EH (cell line): ENCODE measurements at regions not wholly inside any gene's neighbourhood (a gene's known extent, or its start where the extent isn't known, plus 50 kb on each side); places are given as distances from the start of the nearest gene placed in this dataset.
"Not testable (repeated sequence)": the region's sequence is repeated elsewhere in the genome, so short reads cannot be mapped to it uniquely, and the experiment has no call there.

Experiments used
- DNase-seq: peaks from one replicate; pipeline ENCODE4 v3.0.0-alpha.2; 2015; ENCODE audit warnings: low read depth

DNA sequence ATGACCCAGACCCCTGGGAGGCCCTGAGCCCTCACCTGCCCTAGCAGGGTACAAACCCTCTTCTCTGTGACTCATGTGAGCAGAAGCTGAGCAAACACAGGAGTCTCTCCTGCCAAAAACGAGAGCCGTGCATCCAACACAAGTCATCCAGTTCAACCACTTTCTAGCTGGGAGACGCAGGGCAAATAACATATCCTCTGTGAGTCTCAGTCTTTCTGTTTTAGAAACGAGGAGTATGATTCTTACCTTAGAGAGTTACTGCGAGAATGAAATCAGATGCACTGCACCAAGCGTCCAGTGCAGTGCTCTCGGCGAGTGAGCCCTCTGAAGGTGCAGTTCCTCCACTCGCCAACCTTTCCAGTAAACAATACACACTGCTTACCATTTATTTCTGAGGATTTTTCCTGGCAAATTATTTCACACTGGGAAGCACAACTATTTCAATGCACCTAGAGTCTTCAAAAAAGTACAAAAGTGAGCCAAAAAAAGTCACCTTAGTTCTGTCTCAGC, 331.8 kb upstream of the MYT1L start:
- no peak for DNase-seq

DNA sequence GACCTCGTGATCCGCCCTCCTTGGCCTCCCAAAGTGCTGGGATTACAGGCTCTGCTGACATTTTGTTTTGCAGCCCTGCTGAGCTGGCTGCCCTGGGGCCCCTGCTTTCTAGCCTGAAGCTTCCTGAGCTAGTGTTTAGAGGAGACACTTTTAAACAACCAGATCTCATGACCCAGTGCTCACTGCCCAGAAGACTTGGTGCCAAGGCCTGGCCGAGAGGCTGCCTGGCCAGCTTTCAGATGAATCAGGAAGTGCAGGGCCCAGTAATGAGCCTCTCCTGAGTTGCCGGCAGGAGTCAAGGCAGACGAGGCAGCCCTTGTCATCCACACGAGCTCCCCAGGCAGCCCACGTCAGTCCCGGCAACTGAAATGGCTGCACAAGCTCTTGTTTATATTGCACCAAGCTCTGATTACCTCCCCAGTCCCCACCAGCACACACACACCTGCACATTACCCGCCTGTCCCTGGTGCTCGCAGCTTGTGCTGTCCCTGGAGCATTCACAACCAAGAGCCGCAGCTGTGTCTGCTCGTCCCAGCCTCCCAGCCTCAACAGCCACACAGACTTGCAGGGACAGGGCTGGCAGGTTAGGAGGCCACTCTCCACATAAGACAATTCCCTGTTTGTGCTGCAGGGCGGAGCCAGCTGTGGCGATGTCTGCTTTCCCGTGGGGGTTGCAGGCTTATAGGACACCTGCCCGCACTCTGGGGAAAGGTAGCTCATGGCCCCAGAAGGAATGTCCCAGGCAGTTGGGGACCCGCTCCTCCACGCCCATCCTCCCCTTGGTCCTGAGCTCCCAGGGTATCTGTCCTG, 331.2 kb upstream of the MYT1L start:
- DNase-seq, result no peak

DNA sequence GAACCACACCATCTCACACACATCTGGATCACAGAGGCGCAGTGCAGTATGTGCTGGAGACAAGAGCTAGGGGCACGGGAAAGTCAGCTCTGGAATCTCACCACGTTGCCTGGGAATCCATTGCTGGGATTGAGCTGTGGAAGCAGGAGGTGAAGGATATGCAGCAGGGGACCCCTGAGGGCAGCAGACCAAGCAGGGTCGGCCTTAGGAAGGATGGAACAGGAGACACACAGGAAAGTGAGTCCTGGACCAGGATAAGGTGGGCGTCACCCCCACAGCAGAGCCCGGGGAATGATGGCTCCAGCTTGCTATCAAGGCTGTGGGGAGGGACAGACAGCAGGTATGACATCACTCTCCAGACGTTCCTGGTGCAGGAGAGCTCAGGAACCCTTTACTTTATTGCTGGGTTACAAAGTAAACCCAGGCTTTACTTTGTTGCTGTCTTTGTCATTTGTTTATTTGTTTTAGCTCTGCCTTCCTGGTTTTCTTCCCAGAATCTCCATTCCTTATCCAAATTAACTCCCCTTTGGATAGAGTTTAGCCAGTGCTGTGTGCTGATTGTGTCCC, 329.8 kb upstream of the MYT1L start:
- DNase-seq, result no peak

DNA sequence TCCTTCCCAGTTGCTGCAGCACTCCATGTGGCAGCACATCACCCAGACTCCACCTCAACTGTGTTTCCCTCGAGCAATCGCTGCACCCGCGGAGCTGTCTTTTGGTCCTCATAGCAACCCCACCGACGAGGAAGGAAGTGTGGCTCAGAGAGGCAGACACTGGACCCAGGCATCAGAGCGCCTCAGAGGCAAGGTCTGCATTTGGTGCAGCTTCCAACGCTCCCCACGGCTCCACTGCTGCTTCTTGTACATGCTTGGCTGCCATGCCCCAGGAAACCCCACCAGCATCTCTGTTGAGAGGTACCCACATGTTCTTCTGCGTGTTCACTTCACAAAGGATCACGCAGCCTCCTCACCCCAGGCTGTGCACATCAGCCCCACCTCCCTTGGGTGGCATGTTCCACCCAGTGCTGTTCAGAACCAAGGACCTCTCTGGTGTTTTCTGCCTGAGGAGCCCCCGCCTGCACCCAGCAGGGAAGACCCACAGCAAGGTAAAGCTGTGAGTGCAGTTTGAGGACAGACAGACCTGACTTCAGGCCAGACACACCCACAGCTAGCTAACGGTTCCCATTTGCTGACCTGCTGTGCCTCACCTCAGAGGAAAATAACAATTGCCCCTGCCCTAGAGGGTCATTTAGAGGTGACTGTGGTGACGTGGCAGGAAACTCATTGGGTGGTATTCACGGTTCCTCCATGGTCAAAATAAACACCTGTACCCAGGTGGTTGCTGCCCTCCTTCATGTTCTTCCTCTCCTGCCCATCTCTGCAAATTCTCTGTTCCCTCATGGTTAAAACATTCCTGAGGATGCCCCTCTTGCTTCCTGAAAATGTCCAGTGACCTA, 326.3 kb upstream of the MYT1L start:
- no peak for DNase-seq

DNA sequence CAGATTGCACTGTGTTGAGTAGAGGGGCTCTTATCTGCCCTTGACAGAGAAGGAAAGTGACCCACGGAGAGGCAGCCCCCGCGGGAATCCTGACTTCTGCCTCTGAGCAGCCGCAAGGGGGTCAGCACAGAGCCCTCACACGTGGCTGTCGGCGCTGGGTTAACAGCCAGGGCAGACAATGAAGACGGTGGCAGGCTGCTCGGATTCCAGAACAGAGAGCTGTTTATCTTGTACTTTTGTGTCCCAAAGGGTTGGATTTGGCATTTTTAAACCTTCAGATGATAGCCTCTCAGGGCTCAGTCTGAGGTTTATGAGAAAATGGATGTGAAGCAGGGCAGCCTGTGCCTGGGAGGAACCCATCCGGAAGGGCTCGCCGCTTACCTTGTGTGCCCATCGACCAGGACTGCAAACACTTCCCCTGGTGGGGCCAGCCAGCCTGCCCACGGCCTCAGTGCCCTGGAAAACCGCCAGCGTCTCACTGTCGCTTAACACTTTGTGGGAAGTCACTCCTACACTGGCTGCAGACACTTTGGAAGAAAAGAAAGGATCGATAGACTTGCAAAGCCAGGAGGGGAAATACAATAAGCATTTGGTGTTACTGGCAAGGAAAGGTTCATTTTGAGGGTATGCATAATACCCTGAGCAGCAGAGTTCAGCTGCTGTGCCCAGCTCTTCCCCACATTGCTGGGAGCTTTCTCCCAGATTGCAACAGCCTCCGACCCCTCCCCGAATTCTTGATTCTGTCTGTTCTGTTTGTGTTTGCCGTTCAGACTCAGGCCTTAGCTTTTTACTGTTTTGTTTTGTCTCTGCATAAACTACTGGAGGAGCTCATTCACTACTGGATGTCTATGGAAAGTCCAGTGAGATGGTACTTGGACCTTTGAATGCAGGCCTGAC, 325.3 kb upstream of the MYT1L start:
- DNase-seq, result no peak

DNA sequence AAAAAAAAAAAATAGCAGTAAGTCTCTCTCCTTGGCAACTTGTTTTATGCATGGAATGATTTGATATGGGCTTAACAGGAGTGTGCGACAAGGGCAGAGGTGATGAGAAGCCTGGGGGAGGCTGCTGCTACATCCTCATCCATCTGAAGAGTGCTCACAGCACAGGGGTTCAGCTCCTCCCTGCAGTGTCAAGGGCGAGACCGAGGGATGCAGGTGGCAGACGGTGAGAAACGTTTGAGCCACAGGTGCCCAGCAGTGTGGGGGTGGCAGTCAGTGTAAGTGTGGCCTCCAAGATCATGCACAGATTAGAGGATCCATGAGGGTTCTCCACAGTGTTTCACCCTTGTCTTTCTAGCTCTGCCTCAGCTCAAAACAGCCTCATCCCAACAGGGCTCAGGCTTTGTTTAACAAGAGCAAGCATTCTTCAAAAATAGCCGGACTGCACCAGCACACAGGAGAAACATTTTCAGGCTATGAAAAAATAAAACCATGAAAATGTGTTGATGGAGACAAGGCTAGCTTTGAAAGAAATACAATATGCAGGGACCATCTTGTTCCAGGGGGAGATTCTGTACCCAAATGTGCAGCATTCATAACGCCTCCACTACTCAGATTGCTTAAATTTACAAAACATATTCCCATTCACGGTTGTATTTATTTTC, 324.5 kb upstream of the MYT1L start:
- no peak for DNase-seq

DNA sequence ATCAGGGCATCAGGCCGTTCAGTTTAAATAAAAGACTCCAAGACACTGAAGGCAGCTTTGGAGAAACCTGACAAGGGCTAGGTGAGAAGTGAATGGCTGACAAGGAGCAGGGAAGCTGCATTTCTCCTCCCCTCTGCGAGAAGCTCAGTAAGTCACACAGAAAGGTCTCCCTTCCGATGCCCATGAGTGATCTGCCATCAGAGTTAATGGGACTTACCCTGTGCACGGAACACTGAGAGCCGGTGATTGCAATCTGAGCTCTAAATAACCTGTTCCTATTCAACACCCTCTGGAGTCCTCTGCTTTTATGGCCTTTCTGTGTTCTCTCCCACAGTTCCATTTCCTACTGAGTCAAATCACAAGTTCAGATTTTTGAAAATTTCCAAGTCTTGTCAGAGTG, 322.2 kb upstream of the MYT1L start:
- no peak for DNase-seq

DNA sequence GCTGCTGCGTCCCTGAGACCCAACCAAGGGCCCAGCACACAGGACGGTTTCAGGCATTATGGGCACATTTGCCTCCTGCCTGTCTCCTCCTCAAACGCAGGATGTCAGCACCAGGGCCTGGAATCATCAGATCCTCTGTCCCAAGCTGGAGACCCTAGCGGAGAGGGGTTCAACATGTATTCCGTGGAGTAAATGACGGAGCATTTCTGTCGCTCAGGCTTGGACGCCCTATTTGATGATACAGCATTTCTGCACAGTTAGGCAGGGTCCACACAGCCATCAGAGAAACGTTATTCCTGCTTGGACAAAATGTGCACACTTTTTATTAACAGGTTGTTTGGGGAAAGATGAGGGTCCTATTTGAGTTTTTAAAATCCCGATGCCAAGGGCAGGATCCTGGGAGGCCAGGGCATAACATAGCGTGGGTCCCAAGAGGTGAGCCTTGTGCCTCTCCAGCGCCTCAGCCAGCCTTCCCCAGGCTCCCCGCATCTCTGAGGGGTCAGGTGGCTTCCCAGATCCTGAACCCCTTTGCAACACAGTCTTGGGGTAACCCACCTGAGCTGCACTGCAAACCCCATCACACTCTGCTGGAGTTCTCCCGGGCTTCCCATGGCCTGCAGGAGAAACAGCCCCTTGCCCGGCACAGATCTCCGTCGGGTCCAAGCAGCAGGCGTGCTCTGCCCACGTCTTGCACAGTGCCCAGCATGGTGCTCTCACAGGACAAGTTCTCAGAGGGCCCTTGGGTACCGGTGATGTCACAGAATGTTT, 319.7 kb upstream of the MYT1L start:
- no peak for DNase-seq

DNA sequence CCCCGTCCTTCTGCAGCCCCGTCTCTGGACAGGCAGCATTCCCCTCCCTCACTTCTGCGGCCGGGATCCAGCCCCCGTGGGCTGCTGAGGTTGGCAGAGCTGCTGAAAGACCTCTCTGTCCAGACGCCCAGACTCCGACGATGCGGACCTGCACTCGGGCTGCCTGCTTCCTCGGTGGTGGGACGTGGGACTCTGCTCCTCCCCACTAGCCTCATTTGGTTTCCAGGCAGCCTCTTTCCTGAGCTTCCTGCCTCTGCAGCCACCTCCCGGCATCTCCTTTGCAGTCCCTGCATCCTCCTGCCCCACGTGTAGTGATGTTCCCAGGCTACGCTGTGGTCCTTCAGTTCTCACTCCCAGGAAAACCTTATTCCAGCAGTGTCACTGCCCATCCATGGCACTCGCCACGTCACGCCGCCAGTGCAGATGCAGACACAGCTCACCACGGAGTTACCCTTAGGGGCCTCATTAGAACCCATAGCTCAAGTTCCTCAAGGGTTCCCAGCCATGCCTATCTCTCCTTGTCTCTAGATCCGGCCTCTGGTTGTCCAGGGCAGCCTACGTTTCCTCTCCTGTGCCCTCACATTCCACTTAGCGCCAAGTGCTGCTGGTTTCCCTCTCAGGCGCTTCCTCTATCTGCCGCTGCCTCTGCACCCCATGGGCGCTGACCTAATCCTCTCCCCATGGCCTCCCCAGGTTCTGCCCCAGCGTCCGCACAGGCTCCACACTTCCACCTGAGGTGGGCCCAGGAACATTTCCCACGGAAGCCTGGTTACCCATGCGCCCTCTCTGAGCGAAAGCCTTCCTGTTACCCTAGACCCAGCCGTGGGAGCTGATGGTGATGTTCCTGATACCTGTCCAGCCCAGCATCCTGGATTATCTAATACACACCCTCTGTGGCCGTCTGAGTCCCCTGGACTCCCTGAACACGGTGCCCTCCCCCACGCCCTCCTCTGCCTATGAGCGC, 318.3 kb upstream of the MYT1L start:
- DNase-seq, result no peak

DNA sequence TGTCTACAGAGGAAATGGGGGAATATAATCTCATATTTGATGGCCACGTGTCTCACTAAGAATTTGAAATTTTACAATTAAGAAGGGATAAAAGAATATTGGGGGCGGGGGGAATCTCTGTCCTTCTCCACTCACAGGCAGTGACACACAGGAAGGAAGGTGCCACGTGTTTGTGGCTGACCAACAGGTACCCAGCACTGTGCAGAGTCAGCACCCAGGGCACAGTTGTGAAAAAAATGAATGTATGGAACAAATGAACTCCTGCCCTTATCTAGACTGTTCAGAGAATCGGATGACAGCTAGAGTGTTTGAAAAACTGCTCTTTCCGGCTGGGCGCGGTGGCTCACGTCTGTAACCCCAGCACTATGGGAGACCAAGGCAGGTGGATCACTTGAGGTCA, 317.0 kb upstream of the MYT1L start:
- no peak for DNase-seq

DNA sequence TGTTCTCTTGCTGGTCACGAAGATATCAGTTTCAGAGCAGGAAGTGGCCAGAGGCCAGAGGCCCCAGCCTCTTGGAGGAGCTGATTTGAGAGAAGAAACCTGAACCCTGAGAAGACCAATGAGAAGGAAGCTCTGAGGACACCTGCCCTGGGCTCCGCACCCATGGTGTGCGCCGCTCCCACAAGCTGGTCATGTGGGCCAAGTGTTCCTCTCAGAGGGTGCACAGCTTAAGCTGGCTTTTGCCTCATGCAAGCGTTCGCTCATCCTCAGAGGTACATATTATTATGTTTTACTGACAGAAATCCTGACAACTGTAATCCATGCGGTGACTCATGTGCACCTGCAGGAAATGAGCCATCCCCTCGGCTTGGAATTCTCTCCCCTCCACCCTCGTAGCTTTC, 316.1 kb upstream of the MYT1L start:
- no peak for DNase-seq

DNA sequence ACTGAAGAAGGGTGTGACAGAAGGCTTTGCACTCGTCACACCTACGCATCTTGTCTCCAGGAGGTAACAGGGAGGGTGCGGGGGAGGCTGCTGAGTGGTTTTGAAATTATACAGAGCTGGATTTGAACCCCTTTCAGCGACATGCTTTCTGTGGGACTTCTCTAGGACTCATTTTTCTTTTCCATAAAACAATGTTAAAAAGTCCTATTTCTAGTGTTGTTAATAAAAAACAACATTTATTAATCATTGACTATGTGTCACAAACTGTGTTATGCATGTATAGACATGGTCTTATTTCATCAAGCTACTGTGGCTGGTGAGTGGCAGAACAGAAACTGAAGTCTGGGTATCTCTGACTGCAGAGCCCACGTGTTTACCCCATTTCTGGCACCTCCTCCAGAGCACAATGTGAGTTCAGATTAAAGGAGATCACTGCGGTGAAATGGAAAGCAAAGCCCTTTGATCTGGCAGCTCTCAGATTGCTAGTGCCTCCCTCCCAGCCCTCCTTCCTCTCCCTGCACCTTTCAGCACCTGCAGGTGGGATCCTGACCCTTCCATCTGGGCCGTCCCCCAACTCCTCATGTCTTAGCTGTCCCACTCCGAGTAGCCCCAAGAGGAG, 315.5 kb upstream of the MYT1L start:
- DNase-seq, result no peak

DNA sequence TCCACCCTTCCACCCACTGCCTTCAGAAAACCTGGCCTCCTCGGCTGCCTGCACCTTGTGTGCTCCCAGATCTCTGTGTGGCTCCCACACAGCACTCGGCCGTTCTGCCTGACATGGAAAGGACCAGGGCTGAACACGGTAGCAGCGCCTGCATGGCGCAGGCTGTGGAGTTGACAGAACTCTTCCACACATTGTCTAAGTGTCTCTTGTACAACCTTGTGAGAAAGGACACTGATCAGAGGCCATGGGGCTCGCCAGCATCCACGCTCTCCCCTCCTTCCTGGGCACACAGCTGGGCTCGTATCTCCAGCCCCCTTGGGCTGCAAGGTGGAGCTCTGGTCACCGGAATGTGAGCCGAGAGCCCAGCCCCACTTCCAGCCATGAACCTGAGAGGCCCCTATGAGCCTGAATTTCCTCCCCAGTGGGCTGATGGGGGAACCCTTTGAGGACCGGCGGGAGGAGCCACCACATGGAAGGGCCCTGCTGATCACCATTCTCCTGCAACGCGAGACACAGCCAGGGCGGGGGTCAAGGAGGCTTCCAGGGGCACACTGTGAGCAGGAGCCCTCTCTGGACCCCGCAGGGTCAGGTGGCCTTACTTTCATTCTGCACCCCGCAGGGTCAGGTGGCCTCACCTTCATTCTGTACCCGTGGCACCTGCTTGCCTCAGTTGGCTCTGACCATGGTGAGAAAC, 314.2 kb upstream of the MYT1L start:
- no peak for DNase-seq

DNA sequence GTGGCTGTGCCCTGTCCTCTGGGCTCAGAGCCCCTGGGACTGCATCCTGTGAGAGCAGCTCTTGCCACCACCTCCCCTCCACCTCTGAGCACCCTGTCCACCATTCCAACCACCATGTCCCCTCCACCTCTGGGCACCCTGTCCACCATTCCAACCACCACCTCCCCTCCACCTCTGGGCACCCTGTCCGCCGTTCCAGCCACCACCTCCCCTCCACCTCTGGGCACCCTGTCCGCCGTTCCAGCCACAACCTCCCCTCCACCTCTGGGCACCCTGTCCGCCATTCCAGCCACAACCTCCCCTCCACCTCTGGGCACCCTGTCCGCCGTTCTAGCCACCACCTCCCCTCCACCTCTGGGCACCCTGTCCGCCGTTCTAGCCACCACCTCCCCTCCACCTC, 313.7 kb upstream of the MYT1L start:
- not testable (repeated sequence) for DNase-seq

DNA sequence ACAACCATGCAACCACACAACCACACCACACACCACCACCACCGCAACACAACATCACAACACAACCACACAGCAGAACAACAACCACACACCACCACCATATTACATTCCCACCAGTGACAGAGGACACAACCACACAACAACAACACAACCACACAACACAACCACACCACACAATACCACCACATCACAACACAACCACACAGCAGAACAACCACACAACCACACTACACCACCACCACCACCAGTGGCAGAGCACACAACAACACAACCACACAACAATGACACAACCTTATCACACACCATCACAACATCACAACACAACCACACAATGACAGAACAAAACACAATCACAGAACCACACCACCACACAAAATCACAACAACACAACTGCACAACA, 313.0 kb upstream of the MYT1L start:
- no peak for DNase-seq

DNA sequence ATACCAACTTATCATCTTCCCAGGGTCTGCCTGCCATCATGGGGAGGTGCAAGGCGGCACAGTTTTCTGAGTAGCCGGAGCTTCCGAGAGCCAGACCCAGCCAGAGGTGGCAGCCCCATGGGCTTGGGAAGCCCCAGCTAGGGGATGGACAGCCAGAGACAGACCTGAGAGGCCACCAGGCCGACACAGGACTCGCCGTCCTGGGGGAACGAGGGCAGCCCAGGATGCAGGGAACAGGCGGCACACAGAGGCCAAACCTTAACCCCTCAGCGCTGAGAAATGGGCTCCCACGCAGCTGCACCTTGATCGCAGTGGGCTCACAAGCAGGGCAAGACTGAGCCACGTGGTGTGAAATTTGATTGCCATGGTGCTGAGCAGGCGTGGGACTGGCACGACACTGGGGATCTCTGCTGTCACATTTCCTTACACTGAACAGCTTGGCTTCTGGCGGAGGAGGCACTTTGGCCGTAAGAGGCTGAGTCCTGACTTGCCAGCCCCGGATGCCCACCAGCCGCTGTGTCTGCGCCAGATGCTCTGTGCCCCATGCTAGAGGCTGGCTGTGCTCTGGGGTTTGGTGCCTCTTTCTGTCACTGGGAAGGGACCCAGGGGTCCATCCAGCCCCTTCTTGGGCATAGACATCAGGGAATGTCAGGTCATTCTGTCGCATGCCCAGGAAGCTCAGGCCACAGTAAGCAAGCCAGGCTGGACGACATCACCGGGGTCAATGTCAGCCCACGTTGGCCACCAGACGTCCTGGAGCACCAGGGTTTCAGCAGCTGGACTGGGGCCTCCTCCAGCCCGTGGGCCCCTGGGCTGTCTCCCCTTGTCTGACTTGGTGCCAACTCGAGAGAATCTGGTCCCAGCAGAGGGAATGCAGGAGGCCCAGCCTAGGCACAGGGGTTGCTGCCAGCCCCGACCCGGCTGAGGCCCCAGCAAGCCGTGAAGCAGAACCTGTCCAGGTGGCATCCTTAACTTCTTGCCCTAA, 312.1 kb upstream of the MYT1L start:
- no peak for DNase-seq
